ENCODE measurements at regions not wholly inside any gene's neighbourhood (a gene's known extent, or its start where the extent isn't known, plus 50 kb on each side); places are given as distances from the start of the nearest gene placed in this dataset.
"Not testable (repeated sequence)": the region's sequence is repeated elsewhere in the genome, so short reads cannot be mapped to it uniquely, and the experiment has no call there.

DNA sequence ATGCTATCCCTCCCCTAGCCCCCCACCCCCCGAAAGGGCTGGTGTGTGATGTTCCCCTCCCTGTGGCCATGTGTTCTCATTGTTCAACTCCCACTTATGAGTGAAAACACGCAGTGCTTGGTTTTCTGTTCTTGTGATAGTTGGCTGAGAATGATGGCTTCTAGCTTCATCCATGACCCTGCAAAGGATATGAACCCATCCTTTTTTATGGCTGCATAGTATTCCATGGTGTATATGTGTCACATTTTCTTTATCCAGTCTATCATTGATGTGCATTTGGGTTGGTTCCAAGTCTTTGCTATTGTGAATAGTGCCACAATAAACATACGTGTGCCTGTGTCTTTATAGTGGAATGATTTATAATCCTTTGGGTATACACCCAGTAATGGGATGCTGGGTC, 565.1 kb upstream of the ADAMTS9 start:
- ATAC-seq; H3K36me3 Mint-ChIP-seq; H3K4me3 Mint-ChIP-seq; DNase-seq (ENCODE audit: low spot score); H3K4me1 Mint-ChIP-seq (ENCODE audit: low read depth in 2 of 2); H3K27ac Mint-ChIP-seq; H3K27me3 Mint-ChIP-seq: not testable (repeated sequence)
- H3K9me3 Mint-ChIP-seq, result peaks cover 13% of the 10 kb centered on the region

- no peaks in the 10 kb centered on the region for H3K4me1 Mint-ChIP-seq (ENCODE audit: low read depth in 2 of 2)
- peaks cover 13% of the 10 kb centered on the region for H3K9me3 Mint-ChIP-seq
- no peaks in the 10 kb centered on the region for H3K36me3 Mint-ChIP-seq
- no peak overlapping the region for H3K27ac Mint-ChIP-seq
- no peaks in the 10 kb centered on the region for H3K27me3 Mint-ChIP-seq
- DNase-seq (ENCODE audit: low spot score), result no peak
- ATAC-seq, result no peak
- no peak overlapping the region for H3K4me3 Mint-ChIP-seq
Observed at GRCh38 chr3:65252266-65252665, 564.5 kb upstream of the ADAMTS9 start.

DNA sequence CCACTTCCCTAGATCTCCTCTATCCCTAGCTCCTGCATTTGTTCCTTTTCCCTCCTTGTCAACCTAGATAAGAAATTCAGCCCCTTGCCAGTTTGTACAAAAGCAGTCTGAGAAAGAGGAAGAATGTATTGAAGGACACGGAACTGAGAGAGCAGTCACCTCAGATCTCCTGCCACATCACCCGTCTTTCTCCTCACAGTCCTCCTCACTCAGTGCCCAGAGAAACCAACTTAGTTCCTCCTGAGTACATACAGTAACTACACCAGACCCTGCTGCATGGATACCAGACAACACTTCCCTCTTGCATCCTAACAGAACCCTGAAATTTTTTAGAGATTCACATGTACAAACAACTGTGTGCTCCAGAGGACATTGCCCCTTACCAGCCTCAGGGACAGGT, 563.6 kb upstream of the ADAMTS9 start:
- H3K27me3 Mint-ChIP-seq, result no peaks in the 10 kb centered on the region
- peaks cover 13% of the 10 kb centered on the region for H3K9me3 Mint-ChIP-seq
- DNase-seq (ENCODE audit: low spot score), result no peak
- no peak overlapping the region for H3K27ac Mint-ChIP-seq
- no peaks in the 10 kb centered on the region for H3K36me3 Mint-ChIP-seq
- no peak overlapping the region for H3K4me3 Mint-ChIP-seq
- H3K4me1 Mint-ChIP-seq (ENCODE audit: low read depth in 2 of 2), result no peaks in the 10 kb centered on the region
- no peak for ATAC-seq

DNA sequence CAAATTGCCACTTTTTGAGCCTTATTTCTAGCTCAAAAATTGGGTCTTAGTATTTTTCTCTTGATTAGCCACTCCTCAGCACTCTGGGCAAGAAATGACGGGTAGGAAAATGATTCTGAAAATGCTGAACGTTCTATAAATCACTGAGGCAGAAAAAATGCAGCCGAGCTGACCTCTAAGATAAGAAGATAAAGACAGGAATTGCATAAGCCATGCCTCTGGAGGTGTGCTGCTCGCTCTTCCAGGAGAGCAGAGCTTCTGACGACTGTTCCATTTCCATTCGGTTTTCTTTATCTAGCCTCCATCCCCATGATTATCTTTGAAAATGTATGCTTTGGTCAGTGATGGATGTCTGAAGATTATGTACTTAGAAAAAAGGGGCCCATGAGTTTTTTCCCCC, 558.8 kb upstream of the ADAMTS9 start:
- Mint-ChIP-seq H3K9me3 (peaks cover 13% of the 10 kb centered on the region), H3K36me3 (no peaks in the 10 kb centered on the region), H3K27ac (no peak overlapping the region), H3K4me1 (ENCODE audit: low read depth in 2 of 2) (no peaks in the 10 kb centered on the region), H3K4me3 (no peak overlapping the region), H3K27me3 (no peaks in the 10 kb centered on the region)
- DNase-seq (ENCODE audit: low spot score), result no peak
- ATAC-seq, result no peak

- Mint-ChIP-seq H3K4me1 (ENCODE audit: low read depth in 2 of 2) (no peaks in the 10 kb centered on the region), H3K27me3 (no peaks in the 10 kb centered on the region), H3K9me3 (peaks cover 18% of the 10 kb centered on the region), H3K36me3 (peaks cover 6% of the 10 kb centered on the region), H3K27ac (no peak overlapping the region), H3K4me3 (no peak overlapping the region)
- ATAC-seq (no peak), DNase-seq (ENCODE audit: low spot score) (no peak)
Observed at GRCh38 chr3:65245133-65246063, 557.6 kb upstream of the ADAMTS9 start.

DNA sequence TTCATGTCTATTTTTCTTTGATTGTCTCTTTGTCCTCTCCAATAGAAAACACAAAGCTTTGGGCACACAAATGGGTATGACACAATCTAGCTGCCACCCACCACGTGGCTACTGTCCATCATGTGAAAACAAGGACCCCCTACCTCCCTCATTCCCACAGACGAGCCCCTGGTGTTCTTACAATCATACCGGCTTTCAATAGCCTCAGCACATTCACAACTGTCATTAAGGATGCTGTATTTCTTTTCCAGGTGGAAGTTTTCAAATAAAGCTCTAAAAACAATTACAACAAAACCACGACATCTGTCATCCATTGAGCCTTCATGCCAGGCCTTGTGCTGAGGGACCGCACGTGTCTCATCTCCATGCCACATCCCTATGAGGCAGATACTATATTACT, 552.6 kb upstream of the ADAMTS9 start:
- Mint-ChIP-seq H3K4me3 (no peak overlapping the region), H3K36me3 (peaks cover 6% of the 10 kb centered on the region), H3K9me3 (peaks cover 21% of the 10 kb centered on the region), H3K4me1 (ENCODE audit: low read depth in 2 of 2) (no peaks in the 10 kb centered on the region), H3K27me3 (no peaks in the 10 kb centered on the region), H3K27ac (no peak overlapping the region)
- ATAC-seq (no peak), DNase-seq (ENCODE audit: low spot score) (no peak)

- ATAC-seq (no peak), DNase-seq (ENCODE audit: low spot score) (no peak)
- Mint-ChIP-seq H3K9me3 (peaks cover 18% of the 10 kb centered on the region), H3K36me3 (peaks cover 6% of the 10 kb centered on the region), H3K4me3 (no peak overlapping the region), H3K27ac (no peak overlapping the region), H3K27me3 (no peaks in the 10 kb centered on the region), H3K4me1 (ENCODE audit: low read depth in 2 of 2) (no peaks in the 10 kb centered on the region)
Observed at GRCh38 chr3:65238652-65239051, 550.9 kb upstream of the ADAMTS9 start.

GRCh38 chr3:65234499-65234898, 546.7 kb upstream of the ADAMTS9 start:
- Mint-ChIP-seq H3K4me3 (no peak overlapping the region), H3K4me1 (ENCODE audit: low read depth in 2 of 2) (no peaks in the 10 kb centered on the region), H3K9me3 (peaks cover 7% of the 10 kb centered on the region), H3K36me3 (no peaks in the 10 kb centered on the region), H3K27ac (no peak overlapping the region), H3K27me3 (no peaks in the 10 kb centered on the region)
- ATAC-seq (no peak), DNase-seq (ENCODE audit: low spot score) (no peak)

- Mint-ChIP-seq H3K27me3 (no peaks in the 10 kb centered on the region), H3K4me1 (ENCODE audit: low read depth in 2 of 2) (no peaks in the 10 kb centered on the region), H3K4me3 (no peak overlapping the region), H3K36me3 (no peaks in the 10 kb centered on the region), H3K9me3 (peaks cover 8% of the 10 kb centered on the region), H3K27ac (no peak overlapping the region)
- DNase-seq (ENCODE audit: low spot score) (no peak), ATAC-seq (no peak)
Observed at GRCh38 chr3:65233561-65233960, 545.8 kb upstream of the ADAMTS9 start.

GRCh38 chr3:65231544-65231943, 543.7 kb upstream of the ADAMTS9 start:
- Mint-ChIP-seq H3K4me3 (no peak overlapping the region), H3K9me3 (peaks cover 12% of the 10 kb centered on the region), H3K27me3 (no peaks in the 10 kb centered on the region), H3K4me1 (ENCODE audit: low read depth in 2 of 2) (no peaks in the 10 kb centered on the region), H3K36me3 (no peaks in the 10 kb centered on the region), H3K27ac (no peak overlapping the region)
- ATAC-seq (no peak), DNase-seq (ENCODE audit: low spot score) (no peak)

- no peaks in the 10 kb centered on the region for H3K4me1 Mint-ChIP-seq (ENCODE audit: low read depth in 2 of 2)
- peaks cover 8% of the 10 kb centered on the region for H3K9me3 Mint-ChIP-seq
- ATAC-seq, result no peak
- no peaks in the 10 kb centered on the region for H3K36me3 Mint-ChIP-seq
- H3K4me3 Mint-ChIP-seq, result no peak overlapping the region
- H3K27me3 Mint-ChIP-seq, result no peaks in the 10 kb centered on the region
- no peak overlapping the region for H3K27ac Mint-ChIP-seq
- no peak for DNase-seq (ENCODE audit: low spot score)
Observed at GRCh38 chr3:65230261-65231139, 542.7 kb upstream of the ADAMTS9 start.

DNA sequence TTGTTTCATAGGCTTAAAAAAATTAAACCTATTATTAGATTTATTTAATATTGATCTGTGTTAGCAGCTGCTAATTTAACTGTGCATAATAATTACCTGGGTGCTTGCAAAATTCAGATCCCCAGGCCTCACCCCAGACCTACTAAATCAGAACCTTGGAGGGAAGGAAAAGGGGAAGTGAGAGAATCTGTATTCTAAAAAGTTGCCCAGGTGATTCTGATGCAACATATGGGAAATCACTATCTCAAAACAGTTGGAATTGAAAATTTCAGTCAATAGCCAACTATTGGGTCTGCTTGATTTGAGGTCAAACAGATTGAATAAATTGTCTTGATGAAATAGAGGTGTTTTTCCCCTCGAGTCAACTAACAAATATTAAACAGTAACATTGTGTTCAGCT, 538.5 kb upstream of the ADAMTS9 start:
- H3K36me3 Mint-ChIP-seq, result no peaks in the 10 kb centered on the region
- DNase-seq (ENCODE audit: low spot score), result no peak
- no peak overlapping the region for H3K4me3 Mint-ChIP-seq
- H3K4me1 Mint-ChIP-seq (ENCODE audit: low read depth in 2 of 2), result no peaks in the 10 kb centered on the region
- no peak for ATAC-seq
- no peaks in the 10 kb centered on the region for H3K27me3 Mint-ChIP-seq
- H3K27ac Mint-ChIP-seq, result no peak overlapping the region
- peaks cover 11% of the 10 kb centered on the region for H3K9me3 Mint-ChIP-seq

DNA sequence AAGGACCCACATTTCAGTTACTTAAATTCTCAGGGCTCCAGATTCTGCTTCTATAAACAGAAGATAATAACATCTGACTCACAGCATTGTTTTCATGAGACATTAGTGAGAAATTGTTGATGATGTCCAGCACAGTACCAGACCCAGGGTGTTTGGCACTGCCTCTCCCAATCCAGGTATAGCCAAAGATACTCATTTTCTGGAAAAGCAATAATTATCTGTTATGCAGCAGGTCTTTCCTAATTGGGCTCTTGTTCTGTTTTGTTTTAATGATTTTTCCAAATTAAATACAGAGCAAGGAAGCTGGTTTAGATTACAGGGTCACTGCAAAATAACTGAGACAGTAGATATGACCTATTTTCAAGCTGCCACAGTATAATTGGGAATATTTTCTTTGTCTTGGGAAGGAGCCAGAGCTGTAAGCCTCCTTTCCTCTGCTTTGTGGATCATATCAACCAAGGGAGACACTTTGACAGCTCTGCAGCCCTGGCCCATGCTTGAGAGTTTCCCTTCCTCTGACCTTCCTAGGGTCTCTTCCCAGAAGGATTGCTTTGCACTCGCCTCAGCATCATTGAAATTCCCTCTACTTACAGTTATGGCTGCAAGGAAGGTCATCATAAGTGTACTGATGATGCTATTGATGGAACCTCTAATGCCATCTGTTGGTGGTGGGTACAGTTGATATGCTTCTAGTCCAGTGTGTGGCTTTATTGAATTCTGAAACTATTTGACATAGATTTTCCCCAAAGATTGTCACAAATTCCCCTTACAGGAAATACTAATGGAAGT, 522.4 kb upstream of the ADAMTS9 start:
- H3K4me1 Mint-ChIP-seq (ENCODE audit: low read depth in 2 of 2), result no peaks in the 10 kb centered on the region
- ATAC-seq, result no peak
- no peak overlapping the region for H3K27ac Mint-ChIP-seq

More for the DNA sequence above, 522.4 kb upstream of the ADAMTS9 start:
- Mint-ChIP-seq H3K27me3 (no peaks in the 10 kb centered on the region), H3K9me3 (peaks cover 19% of the 10 kb centered on the region), H3K4me3 (no peak overlapping the region), H3K36me3 (no peaks in the 10 kb centered on the region)
- DNase-seq (ENCODE audit: low spot score), result no peak

Measured in natural killer cell treated with Interleukin-12 subunit alpha and Interleukin-12 subunit beta and Interleukin-15 and Interleukin-18, amount 100 ng/mL, for 72 hours (primary cell).